ENCODE measurements at regions not wholly inside any gene's neighbourhood (a gene's known extent, or its start where the extent isn't known, plus 50 kb on each side); places are given as distances from the start of the nearest gene placed in this dataset.

DNA sequence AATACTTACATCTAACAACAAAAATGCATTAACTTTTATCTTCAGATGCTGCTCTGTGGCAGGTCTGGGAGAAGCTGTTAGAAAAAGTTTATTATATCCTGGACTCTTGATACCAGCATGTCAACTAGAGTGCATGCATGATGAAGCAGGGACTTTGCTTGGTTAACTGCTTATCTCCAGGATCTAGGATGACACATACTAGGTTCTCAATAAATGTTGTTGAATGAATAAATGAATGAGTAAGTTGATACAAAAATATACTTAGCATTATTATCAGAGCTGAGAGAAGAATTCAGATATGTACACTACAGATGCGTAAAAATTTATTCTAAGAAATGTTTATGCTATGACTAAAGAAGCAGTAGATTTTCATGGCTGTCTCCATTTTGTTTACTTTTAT is 304.3 kb downstream of the LTN1 start:
- TF ChIP-seq, protein P1, sequence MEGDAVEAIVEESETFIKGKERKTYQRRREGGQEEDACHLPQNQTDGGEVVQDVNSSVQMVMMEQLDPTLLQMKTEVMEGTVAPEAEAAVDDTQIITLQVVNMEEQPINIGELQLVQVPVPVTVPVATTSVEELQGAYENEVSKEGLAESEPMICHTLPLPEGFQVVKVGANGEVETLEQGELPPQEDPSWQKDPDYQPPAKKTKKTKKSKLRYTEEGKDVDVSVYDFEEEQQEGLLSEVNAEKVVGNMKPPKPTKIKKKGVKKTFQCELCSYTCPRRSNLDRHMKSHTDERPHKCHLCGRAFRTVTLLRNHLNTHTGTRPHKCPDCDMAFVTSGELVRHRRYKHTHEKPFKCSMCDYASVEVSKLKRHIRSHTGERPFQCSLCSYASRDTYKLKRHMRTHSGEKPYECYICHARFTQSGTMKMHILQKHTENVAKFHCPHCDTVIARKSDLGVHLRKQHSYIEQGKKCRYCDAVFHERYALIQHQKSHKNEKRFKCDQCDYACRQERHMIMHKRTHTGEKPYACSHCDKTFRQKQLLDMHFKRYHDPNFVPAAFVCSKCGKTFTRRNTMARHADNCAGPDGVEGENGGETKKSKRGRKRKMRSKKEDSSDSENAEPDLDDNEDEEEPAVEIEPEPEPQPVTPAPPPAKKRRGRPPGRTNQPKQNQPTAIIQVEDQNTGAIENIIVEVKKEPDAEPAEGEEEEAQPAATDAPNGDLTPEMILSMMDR (IDR thresholded peaks at IDR 0.05): no peak
- TF ChIP-seq POLR2AphosphoS5 (IDR thresholded peaks at IDR 0.05): no peak
- no peak for TF ChIP-seq POLR2A (IDR thresholded peaks at IDR 0.05)
